GM06990 (cell line): ENCODE measurements at regions not wholly inside any gene's neighbourhood (a gene's known extent, or its start where the extent isn't known, plus 50 kb on each side); places are given as distances from the start of the nearest gene placed in this dataset.

Source experiments
- DNase-seq: peaks from one replicate; pipeline ENCODE4 v3.0.0-alpha.2; 2011; ENCODE audit not compliant: insufficient read length; ENCODE audit errors: extremely low read depth
- H3K27me3 ChIP-seq: replicated peaks from 2 replicates; pipeline ENCODE4 v1.6.0; 2011; ENCODE audit warnings: low read length; ENCODE audit not compliant: control insufficient read depth, insufficient read depth
- H3K36me3 ChIP-seq: 2 replicates; pipeline ENCODE4 v1.5.1; 2011; ENCODE audit warnings: low read length; ENCODE audit not compliant: control insufficient read depth, insufficient read depth
- H3K4me3 ChIP-seq: replicated peaks from 2 replicates; pipeline ENCODE4 v1.5.1; 2011; ENCODE audit warnings: low read depth, mild to moderate bottlenecking, control low read depth, low read length
- TF ChIP-seq, protein P1 (sequence below): IDR thresholded peaks from 2 replicates; pipeline ENCODE4 v1.5.1; 2011; ENCODE audit warnings: low read length, control low read depth, mild to moderate bottlenecking, inconsistent platforms; ENCODE audit not compliant: insufficient read depth, poor library complexity, severe bottlenecking

DNA sequence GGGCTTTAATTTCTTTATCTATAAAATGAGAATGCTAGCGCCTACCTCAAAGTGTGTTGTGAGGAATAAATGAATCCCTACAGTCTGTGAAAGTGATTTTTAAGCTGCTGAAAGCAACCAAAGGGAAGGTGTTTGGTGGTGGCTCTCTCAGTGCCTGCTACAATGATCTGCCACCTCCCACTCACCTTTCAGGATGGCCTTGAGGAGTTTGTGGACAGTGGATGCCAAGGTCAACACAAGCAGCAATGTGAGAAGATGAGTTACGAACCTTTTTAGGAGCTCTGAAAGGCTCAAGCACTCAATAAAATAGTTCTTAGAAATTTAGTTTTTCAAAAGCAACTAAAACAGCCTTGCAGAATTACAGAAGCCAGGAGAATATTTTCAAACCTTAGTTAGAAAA lies 176.6 kb upstream of the DPT start:
- Histone ChIP-seq H3K36me3 (no peaks in the 10 kb centered on the region), H3K4me3 (no peak overlapping the region), H3K27me3 (no peaks in the 10 kb centered on the region)
- no peak for DNase-seq
- TF ChIP-seq, protein P1, sequence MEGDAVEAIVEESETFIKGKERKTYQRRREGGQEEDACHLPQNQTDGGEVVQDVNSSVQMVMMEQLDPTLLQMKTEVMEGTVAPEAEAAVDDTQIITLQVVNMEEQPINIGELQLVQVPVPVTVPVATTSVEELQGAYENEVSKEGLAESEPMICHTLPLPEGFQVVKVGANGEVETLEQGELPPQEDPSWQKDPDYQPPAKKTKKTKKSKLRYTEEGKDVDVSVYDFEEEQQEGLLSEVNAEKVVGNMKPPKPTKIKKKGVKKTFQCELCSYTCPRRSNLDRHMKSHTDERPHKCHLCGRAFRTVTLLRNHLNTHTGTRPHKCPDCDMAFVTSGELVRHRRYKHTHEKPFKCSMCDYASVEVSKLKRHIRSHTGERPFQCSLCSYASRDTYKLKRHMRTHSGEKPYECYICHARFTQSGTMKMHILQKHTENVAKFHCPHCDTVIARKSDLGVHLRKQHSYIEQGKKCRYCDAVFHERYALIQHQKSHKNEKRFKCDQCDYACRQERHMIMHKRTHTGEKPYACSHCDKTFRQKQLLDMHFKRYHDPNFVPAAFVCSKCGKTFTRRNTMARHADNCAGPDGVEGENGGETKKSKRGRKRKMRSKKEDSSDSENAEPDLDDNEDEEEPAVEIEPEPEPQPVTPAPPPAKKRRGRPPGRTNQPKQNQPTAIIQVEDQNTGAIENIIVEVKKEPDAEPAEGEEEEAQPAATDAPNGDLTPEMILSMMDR = no peak

DNA sequence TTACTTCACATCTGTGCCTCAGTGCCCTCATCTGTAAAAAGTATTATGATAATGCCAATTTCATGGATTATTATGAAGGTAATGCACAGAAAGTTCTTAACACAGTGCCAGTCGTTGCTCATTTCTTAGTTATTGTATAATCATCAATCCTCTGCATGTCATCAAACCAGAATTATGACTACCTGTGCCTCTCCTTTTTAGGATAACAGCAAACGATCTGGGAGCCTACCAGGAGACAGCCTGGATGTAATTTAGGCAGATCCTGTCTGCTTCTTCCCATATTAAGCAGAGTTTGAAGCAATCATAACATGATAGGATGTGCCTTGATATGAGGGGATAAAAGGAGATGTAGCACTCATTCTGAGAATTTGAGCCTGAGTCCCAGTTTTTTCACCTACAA lies 177.4 kb upstream of the DPT start:
- TF ChIP-seq, protein P1 = no peak
- Histone ChIP-seq H3K4me3 (no peak overlapping the region), H3K27me3 (no peaks in the 10 kb centered on the region), H3K36me3 (no peaks in the 10 kb centered on the region)
- no peak for DNase-seq

DNA sequence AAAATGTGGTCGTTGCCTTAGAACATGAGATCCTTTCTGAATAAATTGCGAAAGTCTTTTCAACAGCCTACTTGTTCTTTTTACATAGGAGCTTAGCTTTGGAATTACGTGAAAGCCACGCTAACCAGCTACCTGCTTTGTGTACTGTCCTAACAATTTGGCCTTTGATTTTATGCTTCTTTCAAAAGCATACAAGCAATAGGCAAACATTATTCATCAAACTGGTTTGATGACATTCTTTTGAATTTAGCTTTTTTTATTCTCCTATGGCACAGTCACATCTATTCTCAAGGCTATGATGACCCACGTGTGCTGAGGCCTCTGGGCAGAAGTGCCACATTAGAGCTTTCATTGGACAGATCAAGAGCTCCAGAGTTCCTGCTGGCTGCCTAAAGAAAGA lies 178.0 kb upstream of the DPT start:
- TF ChIP-seq, protein P1 = no peak
- Histone ChIP-seq H3K36me3 (no peaks in the 10 kb centered on the region), H3K27me3 (no peaks in the 10 kb centered on the region), H3K4me3 (no peak overlapping the region)
- no peak for DNase-seq

DNA sequence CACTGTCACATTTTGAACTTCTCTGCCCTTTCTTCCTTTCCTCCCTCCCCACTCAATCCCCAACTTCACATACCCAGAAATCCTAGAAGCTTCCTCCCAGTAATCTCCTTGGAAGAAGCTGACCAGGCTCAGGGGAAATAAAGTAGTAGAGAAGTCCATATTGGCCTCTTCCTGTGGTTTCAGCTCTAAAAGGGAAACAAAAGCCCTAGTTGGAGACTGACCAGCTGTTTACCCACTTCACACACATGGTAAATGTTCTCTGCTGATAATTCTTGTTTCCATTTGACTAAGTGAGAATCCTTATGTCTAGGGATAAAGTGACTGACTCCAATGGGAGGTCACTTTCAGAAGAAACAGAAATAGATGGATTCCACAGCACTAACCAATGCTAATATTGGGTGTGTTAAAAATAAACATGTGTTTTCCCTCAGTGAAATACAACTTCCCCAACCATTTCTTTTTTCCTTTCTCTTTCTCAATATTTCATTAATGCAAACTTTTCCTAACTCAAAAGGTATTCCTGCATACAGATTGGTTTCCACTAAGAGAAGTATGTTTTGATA lies 178.9 kb upstream of the DPT start:
- Histone ChIP-seq H3K27me3 (no peaks in the 10 kb centered on the region), H3K4me3 (no peak overlapping the region), H3K36me3 (no peaks in the 10 kb centered on the region)
- TF ChIP-seq, protein P1 = no peak
- no peak for DNase-seq

DNA sequence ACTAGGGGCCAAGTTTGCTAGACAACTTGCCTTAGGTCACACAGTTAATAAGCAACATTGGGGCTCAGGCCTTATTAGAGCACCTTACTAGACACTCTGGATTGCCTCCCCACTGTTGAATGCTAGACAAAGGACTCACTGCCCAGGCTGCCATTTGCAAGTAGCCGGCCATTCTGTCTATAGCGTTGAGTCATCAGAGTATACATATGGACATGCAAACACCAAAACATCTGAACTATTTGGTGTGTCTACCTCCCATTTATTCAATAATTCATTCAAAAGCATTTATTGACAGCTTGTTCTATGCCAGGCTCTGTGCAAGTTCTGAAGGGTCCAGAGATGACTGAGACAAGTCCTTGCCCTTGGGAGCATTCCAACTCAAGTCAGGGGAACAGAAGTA lies 181.4 kb upstream of the DPT start:
- Histone ChIP-seq H3K36me3 (no peaks in the 10 kb centered on the region), H3K4me3 (no peak overlapping the region)
- TF ChIP-seq, protein P1 = no peak

DNA sequence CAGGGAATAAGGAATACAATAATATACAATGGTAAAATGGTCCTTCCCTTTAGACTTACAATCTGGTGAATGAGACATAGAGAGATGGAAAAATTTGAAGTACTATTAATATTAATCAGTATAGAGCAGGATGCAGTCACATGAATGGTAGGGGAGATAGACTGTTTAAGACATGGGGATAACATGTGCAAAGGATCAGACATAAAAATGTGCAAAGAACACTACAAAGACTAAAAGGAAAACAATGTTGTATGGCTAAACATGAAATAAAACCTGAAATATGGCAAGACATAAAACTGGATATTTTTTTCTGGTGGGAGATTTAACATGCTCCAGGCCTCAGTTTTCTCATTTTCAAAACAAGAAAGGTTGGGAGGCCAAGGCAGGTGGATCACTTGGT lies 182.4 kb upstream of the DPT start:
- Histone ChIP-seq H3K27me3 (no peaks in the 10 kb centered on the region), H3K4me3 (no peak overlapping the region), H3K36me3 (no peaks in the 10 kb centered on the region)
- no peak for DNase-seq
- TF ChIP-seq, protein P1 = no peak

More for the DNA sequence above, 181.4 kb upstream of the DPT start:
- DNase-seq = no peak
- no peaks in the 10 kb centered on the region for H3K27me3 ChIP-seq
